Kidney (tissue), 13 donors: ENCODE measurements at regions not wholly inside any gene's neighbourhood (a gene's known extent, or its start where the extent isn't known, plus 50 kb on each side); places are given as distances from the start of the nearest gene placed in this dataset.

Source experiments
- DNase-seq, 5 donors: peaks; one replicate each; pipeline ENCODE4 v3.0.0-alpha.2; 2013 to 2020
- FAIRE-seq: peaks from 2 replicates; lab custom pipeline; 2012; peaks lifted over from hg19 to GRCh38; lab: Jason Lieb, UNC
- H3K27ac ChIP-seq, 2 donors: one replicate each; pipeline ENCODE4 v1.7.0; 2013; ENCODE audit warnings: low read depth in 2 of 2, low read length in 2 of 2, inconsistent platforms in 1 of 2
- H3K27me3 ChIP-seq: one replicate; pipeline ENCODE4 v1.7.1; 2013; ENCODE audit warnings: low read length, inconsistent platforms; ENCODE audit not compliant: control insufficient read depth, insufficient read depth
- H3K36me3 ChIP-seq, 3 donors: one replicate each; pipeline versions ENCODE4 v1.7.0 to v1.7.1; 2013; ENCODE audit warnings: low read length in 3 of 3, control low read depth in 1 of 3, inconsistent platforms in 1 of 3; ENCODE audit not compliant: insufficient read depth in 3 of 3, control insufficient read depth in 2 of 3
- H3K4me1 ChIP-seq, 3 donors: one replicate each; pipeline versions ENCODE4 v1.7.0 to v1.7.1; 2013; ENCODE audit warnings: low read length in 3 of 3, inconsistent platforms in 1 of 3, low read depth in 1 of 3; ENCODE audit not compliant: control insufficient read depth in 2 of 3, insufficient read depth in 2 of 3
- H3K4me3 ChIP-seq, 3 donors: one replicate each; pipeline versions ENCODE4 v1.7.0 to v1.8.1; 2013; ENCODE audit warnings: low read length in 3 of 3, control low read depth in 1 of 3, inconsistent platforms in 1 of 3
- H3K9ac ChIP-seq, 3 donors: one replicate each; pipeline versions ENCODE4 v1.7.0 to v1.7.1; 2013; ENCODE audit warnings: low read length in 3 of 3, control low read depth in 1 of 3, inconsistent platforms in 1 of 3
- H3K9me3 ChIP-seq, 3 donors: one replicate each; pipeline versions ENCODE4 v1.7.0 to v1.7.1; 2013; ENCODE audit warnings: low read length in 3 of 3, control low read depth in 1 of 3, inconsistent platforms in 1 of 3; ENCODE audit not compliant: control insufficient read depth in 2 of 3, insufficient read depth in 1 of 3
- CTCF ChIP-seq: IDR thresholded peaks from 3 replicates; pipeline ENCODE4 v1.5.1; 2012; ENCODE audit warnings: mild to moderate bottlenecking, moderate library complexity, borderline replicate concordance; ENCODE audit not compliant: insufficient read depth; ENCODE audit errors: extremely low read depth
- intact Hi-C: fragments of 100-400 bp; cut with DNase I; formaldehyde crosslinking; loops from one replicate; pipeline ENCODE4 v1.11.1; 2022
- donor health status: control.
- donor health status: control.
- donor health status: control.
- donor health status: control.
- donor health status: control.
- donor health status: DM: yes; HTN: yes; CAD: no.
- donor health status: Normal renal cell carcinoma (clear cell type).

- H3K9me3 ChIP-seq: no peaks in the 10 kb centered on the region
- TF ChIP-seq CTCF: no peak
- no peak for DNase-seq
- no peak overlapping the region for H3K27ac ChIP-seq
- no peaks in the 10 kb centered on the region for H3K27me3 ChIP-seq
- intact Hi-C loops: no loop called here
- no peak for FAIRE-seq
- no peak overlapping the region for H3K9ac ChIP-seq
- no peaks in the 10 kb centered on the region for H3K4me1 ChIP-seq
- H3K4me3 ChIP-seq: no peak overlapping the region
- H3K36me3 ChIP-seq: no peaks in the 10 kb centered on the region
Measured at GRCh38 chr6:56310241-56310640, 62.9 kb upstream of the COL21A1 start.

GRCh38 chr6:56299916-56300315 lies 52.5 kb upstream of the COL21A1 start:
- Histone ChIP-seq H3K27ac (no peak overlapping the region), H3K27me3 (no peaks in the 10 kb centered on the region), H3K9me3 (peaks cover 0 to 2% (median 0%) of the 10 kb centered on the region in 3 donors), H3K36me3 (no peaks in the 10 kb centered on the region), H3K4me3 (no peak overlapping the region), H3K4me1 (no peaks in the 10 kb centered on the region), H3K9ac (no peak overlapping the region)
- TF ChIP-seq CTCF: no peak
- no peak for FAIRE-seq
- intact Hi-C loops: no loop called here
- DNase-seq: no peak

GRCh38 chr6:56297022-56297989 lies 49.9 kb upstream of the COL21A1 start:
- H3K4me3 ChIP-seq: no peak overlapping the region
- TF ChIP-seq CTCF: no peak
- H3K9ac ChIP-seq: no peak overlapping the region
- FAIRE-seq (no peak), DNase-seq (no peak)
- no peaks in the 10 kb centered on the region for H3K27me3 ChIP-seq
- no peaks in the 10 kb centered on the region for H3K36me3 ChIP-seq
- intact Hi-C loops: no loop called here
- H3K9me3 ChIP-seq: peaks cover 0 to 2% (median 0%) of the 10 kb centered on the region in 3 donors
- H3K4me1 ChIP-seq: no peaks in the 10 kb centered on the region
- H3K27ac ChIP-seq: no peak overlapping the region
